ENCODE measurements at regions not wholly inside any gene's neighbourhood (a gene's known extent, or its start where the extent isn't known, plus 50 kb on each side); places are given as distances from the start of the nearest gene placed in this dataset.
"Not testable (repeated sequence)": the region's sequence is repeated elsewhere in the genome, so short reads cannot be mapped to it uniquely, and the experiment has no call there.

DNA sequence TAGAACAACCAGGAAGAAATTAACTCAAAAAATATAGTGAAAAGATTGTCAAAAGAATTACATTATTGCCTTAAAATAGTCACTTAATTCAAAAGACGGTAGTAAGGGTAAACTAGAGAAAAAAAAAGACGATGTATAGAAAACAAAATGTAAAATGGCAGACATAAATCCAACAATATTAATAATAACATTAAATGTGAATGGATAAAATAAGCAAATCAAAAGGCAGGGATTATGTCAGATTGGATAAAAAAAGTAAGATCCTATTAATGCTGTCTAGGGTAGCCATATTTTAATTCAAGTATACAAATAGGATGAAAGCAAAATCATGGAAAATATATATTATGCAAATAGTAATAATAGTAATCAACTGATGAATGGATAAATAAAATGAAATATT, 134.0 kb upstream of the ADCY2 start:
- Mint-ChIP-seq H3K27me3 (ENCODE audit: low read depth) (peaks cover under 1% of the 10 kb centered on the region), H3K27ac (no peak overlapping the region), H3K4me3 (no peak overlapping the region), H3K36me3 (ENCODE audit: low read depth) (no peaks in the 10 kb centered on the region), H3K4me1 (no peaks in the 10 kb centered on the region), H3K9me3 (peaks cover 9% of the 10 kb centered on the region)
- TF ChIP-seq, protein P1, sequence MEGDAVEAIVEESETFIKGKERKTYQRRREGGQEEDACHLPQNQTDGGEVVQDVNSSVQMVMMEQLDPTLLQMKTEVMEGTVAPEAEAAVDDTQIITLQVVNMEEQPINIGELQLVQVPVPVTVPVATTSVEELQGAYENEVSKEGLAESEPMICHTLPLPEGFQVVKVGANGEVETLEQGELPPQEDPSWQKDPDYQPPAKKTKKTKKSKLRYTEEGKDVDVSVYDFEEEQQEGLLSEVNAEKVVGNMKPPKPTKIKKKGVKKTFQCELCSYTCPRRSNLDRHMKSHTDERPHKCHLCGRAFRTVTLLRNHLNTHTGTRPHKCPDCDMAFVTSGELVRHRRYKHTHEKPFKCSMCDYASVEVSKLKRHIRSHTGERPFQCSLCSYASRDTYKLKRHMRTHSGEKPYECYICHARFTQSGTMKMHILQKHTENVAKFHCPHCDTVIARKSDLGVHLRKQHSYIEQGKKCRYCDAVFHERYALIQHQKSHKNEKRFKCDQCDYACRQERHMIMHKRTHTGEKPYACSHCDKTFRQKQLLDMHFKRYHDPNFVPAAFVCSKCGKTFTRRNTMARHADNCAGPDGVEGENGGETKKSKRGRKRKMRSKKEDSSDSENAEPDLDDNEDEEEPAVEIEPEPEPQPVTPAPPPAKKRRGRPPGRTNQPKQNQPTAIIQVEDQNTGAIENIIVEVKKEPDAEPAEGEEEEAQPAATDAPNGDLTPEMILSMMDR (IDR thresholded peaks at IDR 0.05; ENCODE audit: unreplicated experiment in 3 of 3) = no peak

DNA sequence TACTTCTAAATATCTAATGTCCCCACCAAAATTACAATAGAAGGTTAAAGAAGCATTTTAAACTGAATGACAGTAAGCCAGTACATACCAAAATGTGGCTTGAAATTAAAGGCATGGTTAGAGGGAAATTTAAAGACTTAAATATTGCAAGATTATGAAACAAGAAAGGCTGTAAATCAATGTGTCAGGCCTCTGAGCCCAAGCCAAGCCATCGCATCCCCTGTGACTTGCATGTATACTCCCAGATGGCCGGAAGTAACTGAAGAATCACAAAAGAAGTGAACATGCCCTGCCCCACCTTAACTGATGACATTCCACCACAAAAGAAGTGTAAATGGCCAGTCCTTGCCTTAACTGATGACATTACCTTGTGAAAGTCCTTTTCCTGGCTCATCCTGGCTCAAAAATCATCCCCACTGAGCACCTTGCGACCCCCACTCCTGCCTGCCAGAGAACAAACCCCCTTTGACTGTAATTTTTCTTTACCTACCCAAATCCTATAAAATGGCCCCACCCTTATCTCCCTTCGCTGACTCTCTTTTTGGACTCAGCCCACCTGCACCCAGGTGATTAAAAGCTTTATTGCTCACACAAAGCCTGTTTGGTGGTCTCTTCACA, 132.4 kb upstream of the ADCY2 start:
- H3K4me1 Mint-ChIP-seq; H3K4me3 Mint-ChIP-seq; H3K27ac Mint-ChIP-seq; H3K9me3 Mint-ChIP-seq; H3K36me3 Mint-ChIP-seq (ENCODE audit: low read depth); H3K27me3 Mint-ChIP-seq (ENCODE audit: low read depth): not testable (repeated sequence)

DNA sequence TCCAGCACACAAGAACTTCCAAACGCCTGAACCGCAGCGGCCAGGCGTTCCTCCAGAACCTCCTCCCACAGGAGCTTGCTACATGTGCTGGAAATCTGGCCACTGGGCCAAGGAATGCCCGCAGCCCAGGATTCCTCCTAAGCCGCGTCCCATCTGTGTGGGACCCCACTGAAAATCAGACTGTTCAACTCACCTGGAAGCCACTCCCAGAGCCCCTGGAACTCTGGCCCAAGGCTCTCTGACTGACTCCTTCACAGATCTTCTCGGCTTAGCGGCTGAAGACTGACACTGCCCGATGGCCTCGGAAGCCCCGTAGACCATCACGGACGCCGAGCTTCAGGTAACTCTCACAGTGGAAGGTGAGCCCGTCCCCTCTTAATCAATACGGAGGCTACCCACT, 130.2 kb upstream of the ADCY2 start:
- not testable (repeated sequence) for H3K4me1 Mint-ChIP-seq; H3K27ac Mint-ChIP-seq; H3K36me3 Mint-ChIP-seq (ENCODE audit: low read depth); H3K9me3 Mint-ChIP-seq; H3K4me3 Mint-ChIP-seq; H3K27me3 Mint-ChIP-seq (ENCODE audit: low read depth)

DNA sequence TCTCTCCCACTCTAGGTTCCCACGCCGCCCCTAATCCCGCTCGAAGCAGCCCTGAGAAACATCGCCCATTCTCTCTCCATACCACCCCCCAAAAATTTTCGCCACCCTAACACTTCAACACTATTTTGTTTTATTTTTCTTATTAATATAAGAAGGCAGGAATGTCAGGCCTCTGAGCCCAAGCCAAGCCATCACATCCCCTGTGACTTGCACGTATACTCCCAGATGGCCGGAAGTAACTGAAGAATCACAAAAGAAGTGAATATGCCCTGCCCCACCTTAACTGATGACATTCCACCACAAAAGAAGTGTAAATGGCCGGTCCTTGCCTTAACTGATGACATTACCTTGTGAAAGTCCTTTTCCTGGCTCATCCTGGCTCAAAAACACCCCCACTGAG, 127.2 kb upstream of the ADCY2 start:
- not testable (repeated sequence) for H3K4me3 Mint-ChIP-seq; H3K36me3 Mint-ChIP-seq (ENCODE audit: low read depth); H3K27me3 Mint-ChIP-seq (ENCODE audit: low read depth); H3K9me3 Mint-ChIP-seq; H3K4me1 Mint-ChIP-seq; H3K27ac Mint-ChIP-seq

DNA sequence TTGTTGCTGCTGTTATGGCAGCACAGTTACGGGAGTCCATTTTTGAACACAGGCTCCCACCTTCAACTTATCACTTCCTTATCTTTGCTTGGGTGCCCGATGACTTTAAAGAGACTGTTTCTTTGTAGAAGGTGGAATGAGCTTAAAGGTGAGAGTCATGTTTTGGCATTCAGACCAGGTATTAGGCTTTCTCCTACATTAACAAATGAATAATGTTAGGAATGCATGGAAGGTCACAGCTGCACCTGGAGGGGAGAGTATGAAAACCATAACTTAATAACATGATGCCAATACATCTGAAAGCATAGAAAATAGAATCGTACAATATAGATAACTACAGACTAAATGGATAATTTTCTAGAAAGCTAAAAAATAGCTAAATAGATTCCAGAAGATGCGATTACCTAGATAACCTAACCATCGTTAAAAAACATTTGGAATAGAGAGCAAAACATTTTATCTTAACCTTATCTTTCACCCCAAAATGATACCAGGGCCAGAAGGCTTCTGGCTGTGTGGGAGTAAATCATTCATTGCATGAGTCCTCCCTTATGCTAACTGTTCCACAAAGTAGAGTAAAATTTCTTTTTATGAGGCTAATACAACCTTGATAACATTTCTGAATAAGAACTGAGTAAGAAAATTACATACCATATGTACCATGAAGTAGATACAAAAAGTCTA, 126.2 kb upstream of the ADCY2 start:
- Mint-ChIP-seq H3K4me3 (no peak overlapping the region), H3K27me3 (ENCODE audit: low read depth) (peaks cover 5% of the 10 kb centered on the region), H3K27ac (no peak overlapping the region)

DNA sequence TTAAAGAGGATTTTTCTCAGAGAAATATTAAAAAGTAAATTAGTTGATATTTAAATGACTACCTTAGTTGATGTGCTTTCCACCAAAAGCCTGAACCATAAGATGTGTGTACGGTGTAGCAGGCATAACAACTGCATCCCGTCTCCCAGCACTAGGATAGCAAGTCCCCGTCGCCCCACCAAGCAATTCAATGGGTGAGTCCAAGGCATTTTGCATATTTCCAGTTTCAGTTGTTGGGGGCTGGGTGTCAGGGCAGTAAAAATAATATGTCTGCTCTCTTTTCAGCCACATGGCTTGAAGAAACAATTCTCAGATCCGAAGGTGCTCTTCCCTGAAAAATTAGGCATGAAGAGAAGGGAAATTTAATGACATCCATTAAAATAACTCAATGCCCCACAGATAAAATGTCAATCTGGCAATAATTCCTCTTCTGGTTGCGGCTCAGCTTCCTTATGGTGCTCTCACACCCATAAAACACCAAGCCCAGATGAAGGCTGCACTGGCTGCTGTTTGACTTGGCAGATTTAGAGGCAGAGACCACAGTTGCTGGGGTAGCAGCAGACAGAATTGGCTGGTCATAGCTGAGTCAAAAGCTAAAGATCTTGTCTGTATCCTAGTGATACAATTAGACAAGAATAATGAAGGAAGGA, 124.4 kb upstream of the ADCY2 start:
- H3K27ac Mint-ChIP-seq = no peak overlapping the region
- H3K36me3 Mint-ChIP-seq (ENCODE audit: low read depth) = no peaks in the 10 kb centered on the region
- H3K9me3 Mint-ChIP-seq = no peaks in the 10 kb centered on the region
- peaks cover 7% of the 10 kb centered on the region for H3K27me3 Mint-ChIP-seq (ENCODE audit: low read depth)
- TF ChIP-seq, protein P1 (IDR thresholded peaks at IDR 0.05; ENCODE audit: unreplicated experiment in 3 of 3) = no peak
- no peaks in the 10 kb centered on the region for H3K4me1 Mint-ChIP-seq
- H3K4me3 Mint-ChIP-seq = no peak overlapping the region

More for the DNA sequence above, 126.2 kb upstream of the ADCY2 start:
- TF ChIP-seq, protein P1 (IDR thresholded peaks at IDR 0.05; ENCODE audit: unreplicated experiment in 3 of 3) = no peak
- H3K36me3 Mint-ChIP-seq (ENCODE audit: low read depth) = no peaks in the 10 kb centered on the region
- H3K4me1 Mint-ChIP-seq = no peaks in the 10 kb centered on the region
- H3K9me3 Mint-ChIP-seq = no peaks in the 10 kb centered on the region

DNA sequence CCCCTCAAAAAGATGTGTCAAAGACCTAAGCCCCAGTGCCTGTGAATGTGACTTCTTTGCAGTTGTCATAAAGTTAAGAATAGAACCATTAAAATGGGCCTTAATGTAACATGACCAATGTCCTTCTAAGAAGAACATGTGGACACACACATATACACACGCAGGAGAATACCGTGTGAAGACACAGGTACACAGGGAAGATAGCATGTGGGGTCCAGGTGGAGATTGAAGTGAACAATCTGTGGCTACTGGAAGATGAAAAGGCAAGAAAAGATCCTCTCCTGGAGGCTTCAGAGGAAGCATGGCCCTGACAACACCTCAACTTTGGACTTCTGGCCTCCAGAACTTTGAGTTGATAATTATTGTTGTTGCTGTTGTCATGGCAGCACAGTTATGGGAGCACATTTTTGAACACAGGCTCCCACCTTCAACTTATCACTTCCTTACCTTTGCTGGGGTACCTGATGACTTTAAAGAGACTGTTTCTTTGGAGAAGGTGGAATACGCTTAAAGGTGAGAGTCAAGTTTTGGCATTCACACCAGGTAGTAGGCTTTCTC, 123.5 kb upstream of the ADCY2 start:
- Mint-ChIP-seq H3K27me3 (ENCODE audit: low read depth) (peaks cover 3% of the 10 kb centered on the region), H3K27ac (no peak overlapping the region), H3K4me1 (no peaks in the 10 kb centered on the region), H3K36me3 (ENCODE audit: low read depth) (no peaks in the 10 kb centered on the region), H3K9me3 (no peaks in the 10 kb centered on the region), H3K4me3 (no peak overlapping the region)
- TF ChIP-seq, protein P1 (IDR thresholded peaks at IDR 0.05; ENCODE audit: unreplicated experiment in 3 of 3) = no peak

Data from nephron (organoid).